C4-2B (cell line): ENCODE measurements at regions not wholly inside any gene's neighbourhood (a gene's known extent, or its start where the extent isn't known, plus 50 kb on each side); places are given as distances from the start of the nearest gene placed in this dataset.

Source experiments
- H3K27ac ChIP-seq: fragments of 450-650 bp; 2 replicates; pipeline ENCODE4 v1.5.1; 2017
- CTCF ChIP-seq: fragments of 450-650 bp; conservative IDR thresholded peaks from 2 replicates; pipeline ENCODE4 v1.5.1; 2017; ENCODE audit warnings: mild to moderate bottlenecking
- ZFX ChIP-seq: fragments of 450-650 bp; IDR thresholded peaks from 2 replicates; pipeline ENCODE4 v1.6.1; 2017

- TF ChIP-seq CTCF (no peak), ZFX (no peak)
- no peak overlapping the region for H3K27ac ChIP-seq
Observed at GRCh38 chr2:153557211-153557610, 78.6 kb upstream of the RPRM start.

GRCh38 chr2:153557714-153558113 is 79.2 kb upstream of the RPRM start:
- no peak overlapping the region for H3K27ac ChIP-seq
- no peak for TF ChIP-seq CTCF
- no peak for TF ChIP-seq ZFX

GRCh38 chr2:153558247-153558646 is 79.7 kb upstream of the RPRM start:
- no peak overlapping the region for H3K27ac ChIP-seq
- no peak for TF ChIP-seq ZFX
- TF ChIP-seq CTCF, result no peak

DNA sequence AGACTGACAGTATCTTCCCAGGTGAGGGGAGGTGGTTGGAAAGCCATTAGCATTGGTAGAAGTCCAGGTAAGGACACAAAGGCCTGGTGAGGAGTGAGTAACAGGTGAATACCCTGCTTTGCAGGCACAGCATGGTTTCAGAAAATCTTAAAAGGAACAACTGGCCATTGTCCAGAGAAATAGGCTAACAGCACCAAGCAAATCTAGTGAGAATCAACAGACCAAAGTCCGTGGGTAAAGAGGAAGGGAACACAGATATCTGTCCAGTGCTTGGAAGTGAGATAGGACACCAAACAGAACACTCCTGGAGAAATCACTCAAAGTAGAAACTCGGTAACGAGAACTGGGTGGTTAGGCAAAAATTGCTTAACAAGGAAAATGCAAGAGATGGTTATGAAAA is 88.8 kb upstream of the RPRM start:
- TF ChIP-seq ZFX (no peak), CTCF (no peak)

GRCh38 chr2:153568105-153568504 is 89.5 kb upstream of the RPRM start:
- no peak overlapping the region for H3K27ac ChIP-seq
- TF ChIP-seq CTCF, result no peak
- no peak for TF ChIP-seq ZFX

More for the DNA sequence above, 88.8 kb upstream of the RPRM start:
- no peak overlapping the region for H3K27ac ChIP-seq

DNA sequence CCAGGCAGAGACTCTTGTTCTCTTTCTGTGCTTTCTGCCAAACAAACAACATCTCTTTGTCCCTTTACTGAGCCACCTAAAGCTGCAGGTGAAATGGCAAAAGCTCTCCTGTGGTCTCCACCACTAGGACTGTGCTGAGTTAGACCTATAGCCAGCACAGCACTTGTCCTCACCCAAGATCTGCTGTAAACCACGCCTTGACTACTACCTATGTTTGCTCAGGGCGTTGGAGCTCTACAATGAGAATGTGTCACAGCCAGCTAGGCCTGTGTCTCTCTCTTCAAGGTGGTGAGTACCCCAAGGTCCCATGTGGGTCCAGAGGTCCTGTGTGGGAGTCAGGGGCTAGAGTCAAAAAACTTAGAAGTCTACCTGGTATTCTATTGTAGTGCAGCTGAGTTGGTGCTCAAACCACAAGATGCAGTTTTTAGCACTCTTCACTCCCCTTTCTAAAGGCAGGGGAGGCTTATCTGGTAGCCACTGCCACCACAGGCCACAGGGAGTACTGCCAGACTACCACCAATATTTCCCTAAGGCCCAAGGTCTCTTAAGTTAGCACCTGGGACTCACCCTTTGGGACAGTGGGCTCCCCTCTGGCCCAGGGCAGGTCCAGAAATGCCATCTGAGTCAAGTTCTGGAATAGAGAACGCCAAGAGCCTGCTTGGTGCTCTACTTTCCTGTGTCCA is 96.8 kb upstream of the RPRM start:
- no peak overlapping the region for H3K27ac ChIP-seq
- TF ChIP-seq ZFX (no peak), CTCF (no peak; the same call in 1 of the 2 replicates)

GRCh38 chr2:153584244-153584643 is 105.7 kb upstream of the RPRM start:
- TF ChIP-seq CTCF (no peak), ZFX (no peak)
- no peak overlapping the region for H3K27ac ChIP-seq
